ENCODE measurements at regions not wholly inside any gene's neighbourhood (a gene's known extent, or its start where the extent isn't known, plus 50 kb on each side); places are given as distances from the start of the nearest gene placed in this dataset.

DNA sequence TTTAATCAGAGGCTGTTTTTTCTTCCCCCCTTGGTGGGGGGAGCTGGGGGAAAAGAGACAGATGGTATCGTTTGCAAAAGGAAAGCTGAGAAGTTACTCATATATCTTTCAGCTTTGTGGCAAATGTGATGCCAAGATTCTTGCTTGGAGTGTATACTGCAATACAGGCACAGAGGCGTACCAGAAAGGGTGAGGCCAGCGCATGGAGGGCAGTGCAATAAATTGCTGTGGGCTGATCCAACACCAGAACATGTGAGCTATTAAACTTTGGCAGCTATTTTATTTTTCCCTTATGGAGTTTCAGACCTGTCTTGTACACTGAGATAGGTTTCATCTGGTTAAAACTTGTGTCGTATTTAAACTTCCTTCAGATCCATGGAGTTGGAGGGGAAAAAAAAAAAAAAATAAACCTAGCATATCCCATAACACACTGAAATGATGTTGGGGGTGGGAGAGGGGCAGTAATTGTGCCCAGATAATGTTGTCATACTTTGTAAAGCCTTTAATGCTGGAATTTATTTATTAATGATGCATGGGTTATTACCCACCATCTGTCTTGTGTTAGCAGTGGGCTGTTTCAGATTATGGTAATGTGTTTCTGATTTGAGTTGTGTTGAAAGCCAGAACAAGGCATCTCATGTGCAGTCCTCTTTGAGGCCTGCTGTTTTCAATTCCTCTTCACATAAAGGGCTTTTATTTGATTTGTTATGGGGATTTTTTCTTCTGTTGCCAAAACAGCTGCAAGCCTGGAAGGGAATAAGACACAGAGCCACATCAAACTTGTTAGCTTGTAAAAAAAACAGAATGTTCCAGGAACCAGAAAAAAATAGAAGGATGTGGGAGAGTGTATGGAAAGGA, 891.3 kb downstream of the TLE1 start:
- no peaks in the 10 kb centered on the region for H3K27me3 ChIP-seq (ENCODE audit: insufficient read depth, poor library complexity, severe bottlenecking)
- H3K36me3 ChIP-seq (ENCODE audit: low read depth): no peaks in the 10 kb centered on the region
- DNase-seq (ENCODE audit: low spot score) (no peak), ATAC-seq (ENCODE audit: low read depth) (no peak)
- no peaks in the 10 kb centered on the region for H3K9me3 ChIP-seq (ENCODE audit: severe bottlenecking)
- no peak overlapping the region for H3K4me3 ChIP-seq (ENCODE audit: severe bottlenecking)
- TF ChIP-seq, protein P1, sequence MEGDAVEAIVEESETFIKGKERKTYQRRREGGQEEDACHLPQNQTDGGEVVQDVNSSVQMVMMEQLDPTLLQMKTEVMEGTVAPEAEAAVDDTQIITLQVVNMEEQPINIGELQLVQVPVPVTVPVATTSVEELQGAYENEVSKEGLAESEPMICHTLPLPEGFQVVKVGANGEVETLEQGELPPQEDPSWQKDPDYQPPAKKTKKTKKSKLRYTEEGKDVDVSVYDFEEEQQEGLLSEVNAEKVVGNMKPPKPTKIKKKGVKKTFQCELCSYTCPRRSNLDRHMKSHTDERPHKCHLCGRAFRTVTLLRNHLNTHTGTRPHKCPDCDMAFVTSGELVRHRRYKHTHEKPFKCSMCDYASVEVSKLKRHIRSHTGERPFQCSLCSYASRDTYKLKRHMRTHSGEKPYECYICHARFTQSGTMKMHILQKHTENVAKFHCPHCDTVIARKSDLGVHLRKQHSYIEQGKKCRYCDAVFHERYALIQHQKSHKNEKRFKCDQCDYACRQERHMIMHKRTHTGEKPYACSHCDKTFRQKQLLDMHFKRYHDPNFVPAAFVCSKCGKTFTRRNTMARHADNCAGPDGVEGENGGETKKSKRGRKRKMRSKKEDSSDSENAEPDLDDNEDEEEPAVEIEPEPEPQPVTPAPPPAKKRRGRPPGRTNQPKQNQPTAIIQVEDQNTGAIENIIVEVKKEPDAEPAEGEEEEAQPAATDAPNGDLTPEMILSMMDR (IDR thresholded peaks at IDR 0.05; ENCODE audit: poor library complexity, severe bottlenecking): no peak
- no peak overlapping the region for H3K27ac ChIP-seq (ENCODE audit: poor library complexity, severe bottlenecking)
- no peaks in the 10 kb centered on the region for H3K4me1 ChIP-seq (ENCODE audit: insufficient read depth, poor library complexity, severe bottlenecking)

- H3K9me3 ChIP-seq (ENCODE audit: severe bottlenecking): no peaks in the 10 kb centered on the region
- H3K27me3 ChIP-seq (ENCODE audit: insufficient read depth, poor library complexity, severe bottlenecking): no peaks in the 10 kb centered on the region
- DNase-seq (ENCODE audit: low spot score) (no peak), ATAC-seq (ENCODE audit: low read depth) (no peak)
- no peaks in the 10 kb centered on the region for H3K4me1 ChIP-seq (ENCODE audit: insufficient read depth, poor library complexity, severe bottlenecking)
- H3K27ac ChIP-seq (ENCODE audit: poor library complexity, severe bottlenecking): no peak overlapping the region
- H3K4me3 ChIP-seq (ENCODE audit: severe bottlenecking): no peak overlapping the region
- TF ChIP-seq, protein P1 (IDR thresholded peaks at IDR 0.05; ENCODE audit: poor library complexity, severe bottlenecking): no peak
- H3K36me3 ChIP-seq (ENCODE audit: low read depth): no peaks in the 10 kb centered on the region
These were observed 892.1 kb downstream of the TLE1 start for GRCh38 chr9:80797101-80797829.

- Histone ChIP-seq H3K9me3 (ENCODE audit: severe bottlenecking) (no peaks in the 10 kb centered on the region), H3K4me1 (ENCODE audit: insufficient read depth, poor library complexity, severe bottlenecking) (no peaks in the 10 kb centered on the region), H3K36me3 (ENCODE audit: low read depth) (no peaks in the 10 kb centered on the region), H3K27me3 (ENCODE audit: insufficient read depth, poor library complexity, severe bottlenecking) (no peaks in the 10 kb centered on the region), H3K27ac (ENCODE audit: poor library complexity, severe bottlenecking) (no peak overlapping the region), H3K4me3 (ENCODE audit: severe bottlenecking) (no peak overlapping the region)
- TF ChIP-seq, protein P1 (IDR thresholded peaks at IDR 0.05; ENCODE audit: poor library complexity, severe bottlenecking): no peak
- ATAC-seq (ENCODE audit: low read depth) (no peak), DNase-seq (ENCODE audit: low spot score) (no peak)
These were observed 892.7 kb downstream of the TLE1 start for GRCh38 chr9:80796632-80797031.

DNA sequence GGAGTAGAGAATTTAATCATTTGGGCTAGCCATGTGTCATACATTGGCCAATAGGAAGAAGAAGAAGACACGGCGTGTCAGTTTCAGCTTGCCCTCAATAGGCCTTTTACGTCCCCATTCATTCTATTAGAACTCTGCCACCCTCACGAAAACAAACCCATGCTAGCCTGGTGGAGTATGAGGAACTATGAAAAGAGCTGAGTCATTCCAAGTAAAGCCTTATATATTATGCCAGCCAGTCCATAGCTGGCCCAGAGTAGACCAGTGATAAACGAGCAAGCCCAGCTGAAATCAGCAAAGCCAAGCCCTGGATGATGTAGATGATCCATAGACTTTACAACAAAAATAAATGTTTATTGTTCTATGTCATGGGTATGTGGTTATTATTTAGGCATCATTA, 895.1 kb downstream of the TLE1 start:
- Histone ChIP-seq H3K27me3 (ENCODE audit: insufficient read depth, poor library complexity, severe bottlenecking) (no peaks in the 10 kb centered on the region), H3K36me3 (ENCODE audit: low read depth) (no peaks in the 10 kb centered on the region), H3K9me3 (ENCODE audit: severe bottlenecking) (no peaks in the 10 kb centered on the region), H3K27ac (ENCODE audit: poor library complexity, severe bottlenecking) (no peak overlapping the region), H3K4me3 (ENCODE audit: severe bottlenecking) (no peak overlapping the region), H3K4me1 (ENCODE audit: insufficient read depth, poor library complexity, severe bottlenecking) (no peaks in the 10 kb centered on the region)
- DNase-seq (ENCODE audit: low spot score) (no peak), ATAC-seq (ENCODE audit: low read depth) (no peak)
- TF ChIP-seq, protein P1 (IDR thresholded peaks at IDR 0.05; ENCODE audit: poor library complexity, severe bottlenecking): no peak

Data from RWPE2 (cell line).